GM19043 (cell line): ENCODE measurements at regions not wholly inside any gene's neighbourhood (a gene's known extent, or its start where the extent isn't known, plus 50 kb on each side); places are given as distances from the start of the nearest gene placed in this dataset.

ENCODE experiments used
- ATAC-seq: cut with Tn5 transposase; IDR thresholded peaks from one replicate; pipeline ENCODE4 v1.9.1; 2021; ENCODE audit warnings: low read depth; ENCODE audit not compliant: unreplicated experiment

DNA sequence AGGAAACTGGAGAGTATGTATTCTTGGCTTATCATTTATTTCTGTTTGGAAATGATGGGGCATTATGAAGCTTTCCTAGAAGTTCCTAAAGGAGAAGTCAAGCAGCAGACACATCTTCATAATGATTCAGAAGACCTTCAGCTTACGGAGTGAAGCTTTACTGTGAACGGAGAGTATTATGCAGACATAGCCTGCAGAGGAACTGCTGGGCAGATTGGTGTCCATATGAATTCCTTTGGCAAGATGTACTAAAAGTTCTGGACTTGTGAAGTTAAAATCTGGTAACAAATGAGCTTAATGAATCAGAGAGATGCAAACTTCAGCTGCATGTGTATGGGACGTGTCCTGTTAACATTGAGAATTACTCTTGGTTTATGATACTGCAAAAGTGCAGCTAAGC is 60.1 kb downstream of the NABP1 start:
- ATAC-seq = no peak

DNA sequence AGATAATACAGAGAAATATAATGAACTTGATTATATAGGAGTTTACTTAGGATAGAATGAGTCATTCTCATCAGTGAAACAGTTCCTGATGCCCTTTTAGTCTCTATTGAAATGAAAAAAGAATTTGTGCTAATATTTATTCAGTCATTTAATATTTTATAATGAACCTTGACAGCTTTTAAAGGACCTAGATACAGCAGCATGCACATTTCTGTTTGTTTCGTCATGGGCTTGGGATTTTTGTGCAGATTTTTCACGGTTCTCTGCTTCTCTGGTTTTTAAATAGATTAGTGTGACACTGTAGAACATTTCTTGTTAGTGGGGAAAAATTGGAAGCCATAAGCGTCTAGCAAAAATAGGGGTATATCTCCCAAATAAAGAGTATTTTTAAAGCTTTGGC is 60.7 kb downstream of the NABP1 start:
- ATAC-seq = no peak

DNA sequence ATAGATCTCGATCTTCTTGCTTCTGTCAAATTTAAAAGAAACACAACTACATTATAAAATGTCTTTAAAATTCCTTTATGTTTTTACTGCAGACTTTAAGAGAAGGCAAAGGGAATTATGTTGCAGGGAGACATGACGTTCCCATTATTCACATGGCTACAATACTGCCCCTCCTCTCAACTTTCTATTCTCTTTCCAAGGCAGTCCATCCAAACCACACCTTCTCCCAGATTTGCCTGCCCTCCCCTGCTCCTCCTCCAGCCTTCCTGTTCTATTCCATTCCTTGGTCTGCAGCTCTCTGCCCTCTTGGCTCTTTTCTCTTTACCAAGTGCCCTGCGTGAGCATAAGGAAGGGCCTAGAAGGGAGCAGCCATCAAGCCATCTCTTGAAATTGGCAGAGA is 61.3 kb downstream of the NABP1 start:
- ATAC-seq = no peak

DNA sequence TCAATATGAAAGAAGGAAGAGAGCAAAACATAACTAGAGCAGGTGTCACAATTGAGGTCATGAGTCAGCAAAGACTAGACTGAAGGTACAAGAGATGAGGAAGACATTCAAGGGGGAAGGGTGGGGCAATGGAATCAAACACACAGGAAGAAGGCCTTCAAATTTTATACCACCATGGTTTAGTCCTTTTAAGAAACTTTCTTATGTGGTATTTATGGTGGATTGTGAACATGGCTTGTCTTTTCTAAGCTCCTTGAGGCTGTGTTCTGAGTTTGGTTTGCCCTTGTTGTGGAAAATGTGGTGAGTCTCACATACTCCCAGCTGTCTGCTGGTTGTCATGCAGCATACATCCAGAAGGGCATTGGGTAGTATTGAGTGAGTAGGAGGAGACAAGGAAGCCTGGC is 62.1 kb downstream of the NABP1 start:
- ATAC-seq = peak; percentile 91

DNA sequence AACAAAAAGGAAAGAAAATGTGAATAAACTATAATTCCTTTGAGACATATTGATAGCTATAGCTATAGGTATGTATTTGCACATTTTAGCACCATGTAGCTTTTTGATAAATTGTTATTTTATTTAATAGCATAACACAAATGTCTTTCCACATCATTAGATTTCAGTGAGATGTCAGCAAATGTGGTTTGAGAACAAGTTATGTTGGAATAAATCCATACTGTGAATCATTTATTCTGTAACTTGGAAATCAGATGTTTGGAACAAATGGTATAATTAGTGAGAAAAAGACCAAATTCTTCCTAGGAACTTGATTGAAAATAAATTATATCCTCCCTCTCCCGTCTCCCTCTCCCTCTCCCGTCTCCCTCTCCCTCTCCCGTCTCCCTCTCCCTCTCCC is 62.8 kb downstream of the NABP1 start:
- no peak for ATAC-seq

DNA sequence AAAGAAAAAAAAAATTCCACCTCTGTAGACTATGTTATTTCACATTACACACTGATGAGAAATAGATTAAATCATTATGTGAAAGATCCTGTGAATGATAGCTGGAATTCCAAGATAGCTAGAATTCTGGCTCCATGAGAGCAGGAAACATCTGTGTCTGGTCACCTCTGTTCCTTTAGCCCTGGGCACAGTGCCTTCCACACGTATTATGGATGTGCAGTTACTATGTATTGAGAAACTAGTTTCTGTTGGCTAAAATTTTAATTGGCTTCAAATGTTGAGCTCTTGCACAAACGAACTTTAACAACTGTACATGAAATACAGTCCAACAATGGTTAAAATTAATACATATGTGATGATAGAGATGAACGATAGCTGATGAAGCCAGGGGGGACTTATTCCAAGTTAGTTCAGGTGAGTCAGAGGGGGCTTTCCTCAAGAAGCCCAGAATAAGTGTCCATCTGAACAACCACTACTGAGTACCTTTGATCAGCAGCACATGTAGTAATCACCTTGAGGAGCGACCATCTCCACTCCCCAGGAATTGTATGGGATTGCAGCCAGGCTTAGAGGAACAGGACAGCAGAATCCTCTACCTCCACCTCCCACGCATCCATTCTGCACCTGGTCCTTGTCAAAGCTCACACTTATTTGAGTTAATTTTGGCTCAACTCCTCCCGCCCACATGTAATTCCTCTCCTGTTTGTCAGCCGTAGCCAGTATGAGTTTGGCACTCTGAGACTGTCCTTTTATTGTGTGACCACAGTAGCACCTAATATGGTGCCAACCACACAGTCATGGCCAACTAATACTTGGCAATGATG is 68.6 kb downstream of the NABP1 start:
- ATAC-seq = no peak

DNA sequence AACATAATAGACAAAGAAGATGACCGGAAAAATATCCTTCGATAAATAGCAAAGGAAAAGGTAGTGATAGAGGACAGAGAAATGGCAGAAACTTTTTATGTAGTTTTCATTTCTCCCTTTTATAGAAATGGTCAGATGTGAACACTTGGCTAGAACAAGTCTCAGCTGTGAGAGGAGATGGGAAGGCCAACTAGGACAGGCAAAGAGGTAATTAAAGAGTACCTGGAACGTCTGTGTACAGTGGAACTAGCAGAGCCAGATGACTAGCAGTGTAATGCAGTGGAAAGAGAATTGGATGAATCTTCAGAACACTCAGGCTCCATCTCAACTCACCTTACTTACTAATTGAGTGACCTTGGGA is 69.2 kb downstream of the NABP1 start:
- ATAC-seq = no peak

DNA sequence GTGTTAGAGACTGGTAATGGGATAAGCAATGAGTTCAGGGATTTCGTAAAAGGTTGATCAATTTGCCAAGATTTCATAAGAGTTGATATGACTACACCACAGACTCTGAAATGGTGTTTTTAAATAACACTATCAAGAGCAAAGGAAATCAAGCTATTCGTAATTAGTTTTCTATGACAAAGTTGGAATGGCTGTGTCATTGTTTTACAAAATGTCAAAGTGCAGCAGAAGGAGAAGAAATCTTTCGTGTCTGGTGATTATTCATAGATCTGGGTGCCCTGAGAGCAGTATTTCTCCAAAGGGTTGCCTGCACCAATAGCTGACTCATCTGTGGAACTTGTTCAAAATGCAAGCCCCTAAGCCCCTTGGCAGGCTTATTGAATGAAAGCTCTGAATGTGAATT is 70.1 kb downstream of the NABP1 start:
- ATAC-seq = peak; percentile 24

DNA sequence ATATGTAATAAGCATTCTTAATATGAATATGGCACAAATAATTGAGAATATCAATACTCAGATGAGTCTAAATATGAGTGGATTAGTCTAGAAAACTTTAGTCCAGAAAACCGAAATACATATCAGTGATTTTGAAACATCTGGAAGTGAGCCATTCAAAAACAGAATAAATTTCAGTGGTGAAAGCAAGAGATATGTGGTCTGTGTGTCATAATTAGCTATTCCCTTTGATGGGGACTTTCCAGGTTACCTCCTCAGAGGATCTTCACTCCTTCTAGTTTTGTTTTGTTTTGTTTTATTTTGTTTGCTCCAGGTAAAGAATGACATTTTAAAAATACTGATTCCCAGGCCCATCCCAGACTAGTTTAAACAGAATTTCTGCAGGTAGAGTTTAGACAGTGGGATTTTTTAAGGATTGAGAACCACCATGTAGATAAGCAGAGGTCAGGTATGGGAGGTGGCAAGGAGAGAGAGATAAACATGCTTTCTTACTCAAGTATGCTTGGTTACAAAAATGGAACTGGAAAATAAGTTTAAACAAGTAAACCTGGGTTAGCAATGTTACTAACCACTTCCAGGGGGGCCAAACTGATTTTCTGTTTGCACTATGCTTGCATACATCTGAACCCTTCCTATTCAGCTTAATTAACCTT is 70.7 kb downstream of the NABP1 start:
- ATAC-seq = peak; percentile 62

DNA sequence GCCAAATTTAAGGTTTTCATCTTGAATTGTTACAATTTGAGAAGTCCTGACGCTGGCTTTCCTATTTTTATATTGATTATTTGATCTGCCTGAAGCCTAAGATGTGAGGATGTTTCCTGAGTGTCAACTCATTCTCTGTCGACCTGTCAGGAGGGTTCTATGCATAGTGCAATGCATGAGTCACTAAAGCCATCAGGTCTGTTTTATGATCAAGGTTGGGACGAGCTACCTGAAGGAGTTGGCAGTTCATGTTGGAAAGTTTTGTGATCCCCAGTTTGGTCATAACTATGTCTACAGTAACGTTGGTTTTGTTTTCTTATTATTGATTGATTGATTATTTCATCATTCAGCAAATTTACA is 71.2 kb downstream of the NABP1 start:
- ATAC-seq = no peak

DNA sequence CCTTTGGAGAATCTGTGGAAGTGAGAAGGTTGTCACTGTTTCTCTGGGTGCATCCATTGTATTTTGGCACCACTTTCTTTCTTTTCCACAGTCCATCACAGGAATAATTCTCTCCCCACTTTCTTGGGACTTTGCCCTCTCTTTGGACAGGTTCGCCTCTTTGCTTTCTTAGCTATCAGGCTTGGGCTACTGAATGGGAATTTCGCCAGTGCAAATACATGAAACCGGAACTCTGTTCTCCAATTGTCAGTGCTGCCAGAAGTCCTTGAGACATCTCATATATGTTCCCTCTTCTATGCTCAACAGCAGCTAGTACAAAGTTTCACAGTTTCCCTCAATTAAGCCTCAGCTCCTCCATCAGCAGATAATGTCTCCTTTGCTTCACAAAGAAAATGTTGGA is 76.2 kb downstream of the NABP1 start:
- ATAC-seq = no peak

DNA sequence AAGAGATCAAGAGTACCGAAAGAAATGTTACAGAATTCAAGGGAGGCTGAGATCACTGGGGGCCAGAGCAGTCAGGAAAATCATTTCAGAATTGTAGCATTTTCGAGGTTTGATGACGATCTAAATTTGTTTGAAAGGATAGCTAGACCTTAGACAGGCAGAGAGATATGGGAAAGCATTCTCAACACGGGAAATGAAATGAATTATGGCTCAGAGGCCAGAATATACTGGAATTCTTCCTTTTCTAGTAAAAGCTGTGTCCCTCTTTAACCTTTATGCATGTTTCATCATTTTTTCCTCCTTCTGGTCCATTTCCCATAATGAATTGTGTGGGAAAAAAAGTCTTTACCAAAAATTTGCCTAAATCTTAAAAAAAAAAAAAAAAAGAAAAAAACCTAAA is 78.8 kb downstream of the NABP1 start:
- no peak for ATAC-seq

DNA sequence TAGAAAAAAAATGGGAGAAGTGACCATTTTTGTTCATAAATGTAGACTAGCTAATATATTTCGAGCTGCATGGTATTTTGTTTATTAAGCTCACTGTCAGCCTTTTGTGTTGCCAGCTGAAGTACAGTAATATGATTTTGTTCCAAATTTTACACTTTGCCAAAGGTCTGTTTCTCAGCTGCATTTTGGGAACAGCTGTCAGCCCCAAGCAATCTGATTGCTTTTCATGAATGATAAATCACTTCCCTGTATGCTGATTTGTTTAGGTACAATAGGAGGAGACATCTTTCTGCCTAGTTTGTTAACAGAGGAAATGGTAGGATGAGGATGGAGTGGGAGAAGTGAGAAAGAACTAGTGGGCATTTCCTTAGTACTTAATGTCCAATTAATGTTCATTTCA is 79.3 kb downstream of the NABP1 start:
- ATAC-seq = no peak

DNA sequence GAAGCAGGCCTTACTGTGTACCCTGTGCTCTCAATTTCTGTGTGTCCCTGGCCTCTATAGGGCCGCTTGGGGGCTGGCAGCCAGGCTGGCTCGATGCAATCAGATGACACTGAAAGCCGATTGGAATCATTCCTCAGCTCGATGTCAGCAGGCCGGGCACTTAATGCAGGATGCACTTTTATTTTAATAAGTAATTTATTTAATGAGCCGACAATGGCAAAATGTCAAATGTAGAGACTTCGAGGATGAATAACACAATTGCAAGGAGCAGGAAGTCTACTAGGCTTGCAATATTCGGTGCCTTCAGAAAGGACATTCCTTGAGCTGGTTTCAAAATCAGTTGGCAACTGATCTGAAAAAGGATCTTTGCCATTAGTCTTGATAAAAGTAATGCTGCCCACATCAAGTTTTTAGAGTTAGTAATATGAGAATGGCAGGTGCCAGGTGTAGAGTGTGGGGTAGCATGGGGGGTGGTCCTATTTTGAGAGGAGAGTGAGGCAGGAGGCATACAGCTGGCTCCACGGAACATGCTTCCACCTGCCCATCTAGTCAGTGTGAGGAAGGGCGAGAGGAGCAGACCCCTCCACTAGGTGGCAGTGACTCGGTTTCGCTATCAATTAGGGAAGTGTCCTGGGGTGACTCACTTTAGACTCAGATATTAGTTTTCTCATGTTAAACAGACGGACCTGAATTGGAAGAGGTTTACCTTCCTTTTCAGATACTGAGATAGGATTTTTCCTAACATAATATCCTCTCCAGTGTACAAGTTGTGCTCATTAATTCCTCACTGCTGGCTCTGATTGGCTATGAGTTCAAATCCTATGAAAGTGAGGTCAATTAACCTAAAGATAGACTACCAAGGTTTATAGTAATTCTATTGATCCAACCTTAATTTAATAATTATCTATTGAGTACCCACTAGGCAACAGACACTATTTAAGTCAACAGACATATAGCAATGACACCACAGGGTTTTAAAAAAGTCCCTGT is 80.9 kb downstream of the NABP1 start:
- ATAC-seq = peak; percentile 100

DNA sequence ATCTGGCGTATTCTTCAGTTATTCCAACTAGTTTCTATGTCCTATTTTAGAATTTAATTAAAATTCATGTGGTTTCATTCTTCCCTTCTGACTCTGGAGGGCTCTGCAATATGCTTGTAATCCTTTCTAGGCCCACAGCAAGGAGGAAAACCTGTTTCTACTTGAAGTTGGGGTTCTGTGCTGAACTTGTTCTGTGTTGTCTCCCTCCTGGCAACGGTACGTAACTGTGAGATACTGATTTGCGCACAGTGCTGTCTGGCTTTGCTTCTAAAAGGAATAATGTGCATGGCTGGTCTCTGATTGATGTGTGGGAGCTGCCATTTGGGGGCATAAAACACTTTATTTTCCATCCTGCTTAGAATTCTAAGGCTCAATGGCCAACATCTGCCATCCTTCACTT is 81.7 kb downstream of the NABP1 start:
- ATAC-seq = no peak

DNA sequence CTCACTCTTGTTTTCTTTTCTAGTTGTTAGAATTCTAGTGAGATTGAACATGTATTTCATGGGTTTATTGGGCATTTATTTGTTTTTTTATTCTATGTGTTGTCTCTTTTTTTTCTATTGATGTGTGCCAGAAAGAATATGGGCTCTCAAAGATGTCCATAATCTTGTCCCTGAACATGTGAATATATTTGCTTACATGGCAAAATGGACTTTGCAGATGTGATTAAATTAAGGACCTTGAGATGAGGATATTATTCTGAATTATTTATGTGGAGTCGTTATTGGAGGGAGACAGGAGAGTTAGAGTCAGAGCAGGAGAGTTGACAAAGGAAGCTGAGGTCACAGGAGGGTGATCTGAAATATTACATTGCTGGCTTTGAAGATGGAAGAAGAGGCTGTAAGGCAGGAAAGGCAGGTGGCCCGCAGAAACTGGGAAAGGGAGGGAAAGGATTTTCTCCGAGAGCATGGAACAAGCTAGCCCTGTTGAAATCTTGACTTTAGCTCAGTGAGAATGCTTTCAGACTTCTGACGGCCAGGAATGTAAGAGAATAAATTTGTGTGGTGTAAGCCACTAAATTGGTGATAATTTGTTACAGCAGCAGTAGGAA is 82.8 kb downstream of the NABP1 start:
- no peak for ATAC-seq

DNA sequence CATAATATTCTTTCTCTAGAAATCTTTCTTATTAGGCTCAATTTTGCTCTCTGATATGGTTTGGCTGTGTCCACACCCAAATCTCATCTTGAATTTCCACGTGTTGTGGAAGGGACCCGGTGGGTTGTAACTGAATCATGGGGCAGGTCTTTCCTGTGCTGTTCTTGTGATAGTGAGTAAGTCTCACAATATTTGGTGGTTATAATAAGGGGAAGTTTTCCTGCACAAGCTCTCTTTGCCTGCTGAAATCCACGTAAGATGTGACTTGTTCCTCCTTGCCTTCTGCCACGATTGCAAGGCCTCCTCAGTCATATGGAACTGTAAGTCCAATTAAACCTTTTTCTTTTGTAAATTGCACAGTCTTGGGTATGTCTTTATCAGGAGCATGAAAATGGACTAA is 73.8 kb downstream of the CAVIN2 start:
- no peak for ATAC-seq

DNA sequence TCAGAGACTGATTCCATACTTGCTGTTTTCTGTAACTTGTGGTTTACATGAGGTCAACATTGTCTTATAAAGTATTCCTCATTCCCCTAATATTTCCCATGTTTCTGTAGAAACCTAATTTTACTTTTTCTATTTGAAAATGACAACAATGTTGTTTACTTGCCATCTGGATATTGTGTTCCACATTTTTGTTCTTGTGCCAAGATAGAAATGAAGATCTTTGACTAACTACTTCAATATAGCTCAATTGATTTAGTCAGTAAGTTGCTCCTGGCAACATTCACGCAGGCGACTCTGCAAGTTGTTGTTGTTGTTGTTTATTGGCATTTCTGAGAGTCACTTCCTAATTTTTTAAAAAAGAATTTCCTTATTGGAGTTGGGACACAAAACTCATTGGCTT is 69.5 kb downstream of the CAVIN2 start:
- ATAC-seq = no peak

DNA sequence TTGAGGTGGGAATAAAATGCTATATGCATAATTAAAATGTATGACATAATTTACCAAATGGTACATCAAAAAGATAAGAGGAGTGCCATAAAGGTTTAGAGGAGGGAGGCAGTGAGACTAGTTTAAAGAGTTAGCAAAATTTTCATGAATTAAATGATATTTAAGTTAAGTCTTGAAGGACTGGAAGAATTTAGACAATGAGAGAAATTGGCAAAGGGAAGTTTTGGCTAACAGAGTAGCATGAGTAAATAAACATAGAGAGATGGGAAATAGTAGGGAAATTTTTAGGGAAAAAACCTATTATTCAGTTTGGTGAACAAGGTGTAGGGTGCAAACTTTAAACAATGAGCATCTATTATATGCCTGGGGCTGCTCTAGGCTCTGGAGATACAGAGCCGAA is 68.8 kb downstream of the CAVIN2 start:
- no peak for ATAC-seq

DNA sequence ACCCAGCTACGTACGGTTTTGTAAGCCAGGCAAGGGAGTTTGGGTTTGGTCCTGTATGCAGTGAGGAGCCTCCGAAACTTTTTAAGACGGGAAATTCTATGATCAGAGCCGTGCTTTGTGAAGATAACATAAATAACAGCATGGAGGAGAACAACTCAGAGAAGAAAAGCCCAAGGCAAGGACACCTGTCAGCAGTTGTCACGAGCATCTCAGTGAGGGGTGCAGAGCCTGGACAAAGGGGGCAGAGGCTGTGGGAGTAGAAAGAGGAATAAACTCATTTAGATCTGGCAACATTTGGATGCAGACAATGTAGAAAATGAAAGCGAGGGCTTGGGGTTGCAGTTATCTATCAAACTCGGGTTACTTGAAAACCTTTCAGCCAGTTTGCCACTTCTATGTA is 64.5 kb downstream of the CAVIN2 start:
- no peak for ATAC-seq

DNA sequence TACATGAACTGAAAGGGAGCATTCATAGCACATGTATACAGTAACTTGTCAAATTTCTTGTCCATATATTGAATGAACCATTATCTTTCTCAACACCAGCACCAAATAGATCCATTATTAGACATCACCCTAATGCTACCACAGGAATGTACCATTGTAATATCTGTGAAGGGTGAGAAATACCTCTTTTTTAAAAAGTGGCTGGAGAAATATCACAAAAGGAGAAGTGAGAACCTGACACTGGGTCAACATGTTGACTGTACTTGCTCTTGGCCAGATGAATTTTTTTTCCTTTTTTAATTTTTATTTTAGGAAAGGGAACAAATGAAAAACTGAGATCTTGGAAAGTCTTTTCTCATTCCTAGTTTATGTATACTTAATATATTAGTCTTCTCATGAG is 63.5 kb downstream of the CAVIN2 start:
- ATAC-seq = no peak
